ENCODE measurements at regions not wholly inside any gene's neighbourhood (a gene's known extent, or its start where the extent isn't known, plus 50 kb on each side); places are given as distances from the start of the nearest gene placed in this dataset.

DNA sequence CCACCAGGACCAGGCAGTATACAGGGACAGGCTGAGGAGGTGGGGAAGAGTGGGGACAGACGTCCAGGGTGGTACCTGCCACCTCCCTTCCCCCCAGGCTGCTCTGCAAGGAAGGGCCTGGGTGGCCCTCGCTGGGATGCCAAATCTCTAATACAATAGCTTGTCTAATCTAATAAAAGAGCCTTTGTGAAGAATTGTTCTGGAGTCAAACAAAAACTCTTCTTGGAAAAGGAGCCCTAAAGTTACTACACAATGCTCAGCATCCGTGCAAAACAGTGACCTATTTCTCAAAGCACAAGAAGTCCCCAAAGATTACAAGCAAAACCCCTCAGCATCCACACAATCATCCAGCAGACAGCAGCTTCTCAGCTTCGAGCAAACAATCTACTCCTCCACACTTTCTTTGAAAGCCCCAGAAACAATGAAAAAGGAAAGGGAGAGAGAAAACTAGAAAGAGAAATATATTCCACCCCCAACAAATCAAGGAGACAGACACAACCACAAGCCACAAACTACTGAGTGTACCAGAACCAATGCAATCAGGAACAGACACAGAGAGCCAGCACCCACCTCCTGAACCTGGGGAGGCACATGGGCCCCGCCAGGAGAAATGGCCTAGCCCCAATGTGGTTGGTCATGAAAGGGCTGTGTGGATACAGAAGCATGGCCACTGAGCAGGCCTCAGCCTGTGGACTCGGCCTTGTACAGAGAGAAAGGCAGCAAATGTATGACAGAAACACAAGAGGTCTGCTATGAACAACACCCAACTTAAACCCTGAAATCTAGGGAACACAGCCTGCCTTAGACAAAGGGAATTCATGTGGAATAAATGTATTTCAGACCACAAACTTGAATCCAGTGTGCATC, 177.1 kb upstream of the CHRNA7 start:
- Mint-ChIP-seq H3K36me3 (ENCODE audit: insufficient read depth) (peaks cover 5% of the 10 kb centered on the region), H3K4me3 (ENCODE audit: low read depth) (no peak overlapping the region), H3K27me3 (no peaks in the 10 kb centered on the region), H3K9me3 (ENCODE audit: low read depth) (peaks cover 23% of the 10 kb centered on the region), H3K4me1 (ENCODE audit: low read depth) (no peaks in the 10 kb centered on the region), H3K27ac (no peak overlapping the region)
- no peak for DNase-seq (ENCODE audit: low spot score, unreplicated experiment)
- TF ChIP-seq, protein P1, sequence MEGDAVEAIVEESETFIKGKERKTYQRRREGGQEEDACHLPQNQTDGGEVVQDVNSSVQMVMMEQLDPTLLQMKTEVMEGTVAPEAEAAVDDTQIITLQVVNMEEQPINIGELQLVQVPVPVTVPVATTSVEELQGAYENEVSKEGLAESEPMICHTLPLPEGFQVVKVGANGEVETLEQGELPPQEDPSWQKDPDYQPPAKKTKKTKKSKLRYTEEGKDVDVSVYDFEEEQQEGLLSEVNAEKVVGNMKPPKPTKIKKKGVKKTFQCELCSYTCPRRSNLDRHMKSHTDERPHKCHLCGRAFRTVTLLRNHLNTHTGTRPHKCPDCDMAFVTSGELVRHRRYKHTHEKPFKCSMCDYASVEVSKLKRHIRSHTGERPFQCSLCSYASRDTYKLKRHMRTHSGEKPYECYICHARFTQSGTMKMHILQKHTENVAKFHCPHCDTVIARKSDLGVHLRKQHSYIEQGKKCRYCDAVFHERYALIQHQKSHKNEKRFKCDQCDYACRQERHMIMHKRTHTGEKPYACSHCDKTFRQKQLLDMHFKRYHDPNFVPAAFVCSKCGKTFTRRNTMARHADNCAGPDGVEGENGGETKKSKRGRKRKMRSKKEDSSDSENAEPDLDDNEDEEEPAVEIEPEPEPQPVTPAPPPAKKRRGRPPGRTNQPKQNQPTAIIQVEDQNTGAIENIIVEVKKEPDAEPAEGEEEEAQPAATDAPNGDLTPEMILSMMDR (IDR thresholded peaks at IDR 0.05; ENCODE audit: unreplicated experiment) = no peak

DNA sequence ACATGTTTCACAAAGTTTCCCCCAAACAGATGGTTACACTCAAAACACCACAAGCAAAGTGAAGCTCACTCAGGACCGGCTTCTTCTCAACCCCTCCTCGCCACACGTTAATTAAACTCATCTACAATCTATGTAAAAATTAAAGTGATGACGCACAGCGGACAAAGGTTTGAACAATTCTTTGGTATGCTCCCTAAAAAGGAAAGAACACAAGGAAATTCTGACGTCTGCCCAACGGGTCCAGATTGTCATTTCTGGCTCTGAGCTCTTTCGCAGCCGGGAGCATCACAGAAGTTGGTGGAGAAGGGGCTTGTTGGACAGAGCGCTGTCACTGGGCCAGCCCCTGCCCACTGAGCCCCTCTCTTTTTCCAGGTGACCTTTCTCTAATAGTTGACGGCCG, 173.7 kb upstream of the CHRNA7 start:
- TF ChIP-seq, protein P1 (IDR thresholded peaks at IDR 0.05; ENCODE audit: unreplicated experiment) = no peak
- no peak for DNase-seq (ENCODE audit: low spot score, unreplicated experiment)
- no peaks in the 10 kb centered on the region for H3K27me3 Mint-ChIP-seq
- peaks cover 10% of the 10 kb centered on the region for H3K9me3 Mint-ChIP-seq (ENCODE audit: low read depth)
- no peak overlapping the region for H3K27ac Mint-ChIP-seq
- H3K4me3 Mint-ChIP-seq (ENCODE audit: low read depth) = no peak overlapping the region
- H3K36me3 Mint-ChIP-seq (ENCODE audit: insufficient read depth) = peaks cover 3% of the 10 kb centered on the region
- H3K4me1 Mint-ChIP-seq (ENCODE audit: low read depth) = no peaks in the 10 kb centered on the region

DNA sequence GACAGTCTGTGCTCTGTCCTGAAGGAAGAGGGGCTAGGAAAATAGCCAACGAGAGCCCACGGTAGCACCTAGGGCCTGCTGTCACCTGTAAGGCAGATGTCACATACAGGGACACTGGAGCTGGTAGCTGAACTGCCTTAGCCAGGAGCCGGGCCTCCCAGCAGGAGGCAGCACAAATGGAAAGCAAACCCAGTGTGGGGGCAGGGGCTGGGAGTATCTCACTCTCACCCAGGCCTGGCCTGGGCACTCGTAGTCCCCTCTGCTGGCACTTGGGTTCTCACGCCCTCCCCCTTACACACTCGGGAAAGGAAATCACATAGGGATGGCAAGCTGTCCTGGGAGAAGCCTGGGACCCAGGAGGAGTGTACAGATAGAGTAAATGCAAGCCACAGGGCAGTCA, 173.1 kb upstream of the CHRNA7 start:
- Mint-ChIP-seq H3K4me3 (ENCODE audit: low read depth) (no peak overlapping the region), H3K9me3 (ENCODE audit: low read depth) (peaks cover 10% of the 10 kb centered on the region), H3K36me3 (ENCODE audit: insufficient read depth) (peaks cover 3% of the 10 kb centered on the region), H3K27ac (no peak overlapping the region), H3K4me1 (ENCODE audit: low read depth) (no peaks in the 10 kb centered on the region), H3K27me3 (no peaks in the 10 kb centered on the region)
- TF ChIP-seq, protein P1 (IDR thresholded peaks at IDR 0.05; ENCODE audit: unreplicated experiment) = no peak
- DNase-seq (ENCODE audit: low spot score, unreplicated experiment) = no peak

DNA sequence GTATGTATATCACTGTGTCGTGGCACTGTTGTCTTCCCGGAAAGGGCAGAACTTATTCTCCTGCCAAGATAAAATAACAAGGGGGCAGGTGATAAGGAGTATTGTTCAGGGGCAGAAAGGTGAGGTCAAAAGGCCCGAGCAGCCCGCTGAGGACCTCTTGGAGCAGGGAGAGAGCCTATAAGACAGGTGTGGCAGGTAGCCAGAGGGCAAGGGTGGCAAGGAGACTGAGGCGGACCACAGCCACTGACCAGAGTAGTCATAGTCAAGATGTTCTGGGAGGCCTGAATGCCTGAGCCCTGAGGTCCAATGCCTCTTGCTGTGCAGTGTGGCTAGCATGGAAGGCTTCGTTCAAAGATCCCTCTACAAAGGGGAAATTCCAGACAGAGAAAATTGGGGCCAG, 172.3 kb upstream of the CHRNA7 start:
- H3K4me1 Mint-ChIP-seq (ENCODE audit: low read depth) = no peaks in the 10 kb centered on the region
- H3K27ac Mint-ChIP-seq = no peak overlapping the region
- no peak for DNase-seq (ENCODE audit: low spot score, unreplicated experiment)
- no peaks in the 10 kb centered on the region for H3K27me3 Mint-ChIP-seq
- H3K4me3 Mint-ChIP-seq (ENCODE audit: low read depth) = no peak overlapping the region
- TF ChIP-seq, protein P1 (IDR thresholded peaks at IDR 0.05; ENCODE audit: unreplicated experiment) = no peak
- H3K9me3 Mint-ChIP-seq (ENCODE audit: low read depth) = peaks cover 10% of the 10 kb centered on the region
- H3K36me3 Mint-ChIP-seq (ENCODE audit: insufficient read depth) = peaks cover 3% of the 10 kb centered on the region

DNA sequence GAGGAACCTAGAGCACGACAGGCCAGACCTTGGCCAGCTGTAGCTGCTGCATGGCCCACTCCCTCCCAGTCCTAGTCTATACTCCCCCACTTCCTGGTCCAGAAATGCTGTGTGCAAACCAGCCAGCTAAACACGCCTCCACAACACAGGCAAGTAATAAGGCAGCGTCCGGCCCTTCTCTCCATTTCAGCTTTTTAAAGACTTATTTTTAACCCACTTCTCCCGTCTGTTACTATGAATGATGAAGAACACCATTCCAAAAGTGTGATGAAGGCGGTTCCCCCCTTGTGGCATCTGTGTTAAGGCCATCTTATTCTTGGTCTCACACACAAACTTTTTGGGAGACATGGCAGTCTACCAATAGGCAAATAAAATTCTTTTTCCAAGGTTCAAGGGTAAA, 164.1 kb upstream of the CHRNA7 start:
- Mint-ChIP-seq H3K4me3 (ENCODE audit: low read depth) (no peak overlapping the region), H3K27me3 (peaks cover 14% of the 10 kb centered on the region), H3K9me3 (ENCODE audit: low read depth) (peaks cover 6% of the 10 kb centered on the region), H3K27ac (no peak overlapping the region), H3K4me1 (ENCODE audit: low read depth) (peaks cover 8% of the 10 kb centered on the region), H3K36me3 (ENCODE audit: insufficient read depth) (no peaks in the 10 kb centered on the region)
- TF ChIP-seq, protein P1 (IDR thresholded peaks at IDR 0.05; ENCODE audit: unreplicated experiment) = no peak
- DNase-seq (ENCODE audit: low spot score, unreplicated experiment) = no peak

All from progenitor cell of endocrine pancreas (in vitro differentiated cells).